Tibial nerve (tissue), 4 donors: ENCODE measurements at regions not wholly inside any gene's neighbourhood (a gene's known extent, or its start where the extent isn't known, plus 50 kb on each side); places are given as distances from the start of the nearest gene placed in this dataset.
"Not testable (repeated sequence)": the region's sequence is repeated elsewhere in the genome, so short reads cannot be mapped to it uniquely, and the experiment has no call there.

ENCODE experiments used
- DNase-seq, 2 donors: peaks; one replicate each; pipeline ENCODE4 v3.0.0-alpha.2; 2019; ENCODE audit warnings: low spot score in 2 of 2
- H3K27ac ChIP-seq, 4 donors: fragments of 200-600 bp; sonication (generic) in 3 of 4; one replicate each; pipeline ENCODE4 v1.5.1; 2017 to 2019; ENCODE audit warnings: mild to moderate bottlenecking in 1 of 4
- H3K27me3 ChIP-seq, 2 donors: fragments of 200-600 bp; sonication (generic) in 1 of 2; one replicate each; pipeline versions ENCODE4 v1.5.1 to v1.6.0; 2017 to 2019
- H3K36me3 ChIP-seq, 3 donors: fragments of 200-600 bp; sonication (generic); one replicate each; pipeline ENCODE4 v1.5.1; 2018 to 2019
- H3K4me1 ChIP-seq, 4 donors: fragments of 200-600 bp; sonication (generic) in 3 of 4; one replicate each; pipeline ENCODE4 v1.5.1; 2017 to 2019
- H3K4me3 ChIP-seq, 4 donors: fragments of 200-600 bp; sonication (generic) in 3 of 4; one replicate each; pipeline ENCODE4 v1.5.1; 2017 to 2019; ENCODE audit warnings: mild to moderate bottlenecking in 1 of 4, moderate library complexity in 1 of 4
- H3K9me3 ChIP-seq, 4 donors: fragments of 200-600 bp; sonication (generic) in 3 of 4; one replicate each; pipeline ENCODE4 v1.5.1; 2017 to 2019
- CTCF ChIP-seq, 5 experiments: fragments of 200-600 bp in 3 of 5; fragments of 450-650 bp in 2 of 5; sonication (generic) in 3 of 5; IDR thresholded peaks; one replicate each; pipeline ENCODE4 v1.5.1; 2016 to 2019; ENCODE audit warnings: antibody characterized with exemption in 5 of 5, mild to moderate bottlenecking in 3 of 5, moderate library complexity in 2 of 5
- EP300 ChIP-seq, 2 donors: sonication (generic); formaldehyde crosslinking; IDR thresholded peaks; one replicate each; pipeline ENCODE4 v1.6.1; 2017; ENCODE audit warnings: antibody characterized with exemption in 2 of 2, mild to moderate bottlenecking in 1 of 2
- POLR2A ChIP-seq, 2 donors: fragments of 450-650 bp; IDR thresholded peaks; one replicate each; pipeline ENCODE4 v1.6.1; 2017; ENCODE audit warnings: antibody characterized with exemption in 2 of 2, mild to moderate bottlenecking in 2 of 2, moderate library complexity in 2 of 2
- WGBS, 2 donors: methylation state at CpG; one replicate each; pipeline ENCODE4 v1.1.5; 2018; 5-methylcytosine and 5-hydroxymethylcytosine counted together

- DNase-seq, result no peak
- Histone ChIP-seq H3K27me3 (no peaks in the 10 kb centered on the region), H3K4me3 (no peak overlapping the region), H3K9me3 (no peaks in the 10 kb centered on the region), H3K4me1 (no peaks in the 10 kb centered on the region), H3K27ac (no peak overlapping the region), H3K36me3 (no peaks in the 10 kb centered on the region)
- TF ChIP-seq EP300 (IDR thresholded peaks at IDR 0.05) (no peak), POLR2A (IDR thresholded peaks at IDR 0.05) (no peak), CTCF (IDR thresholded peaks at IDR 0.05) (no peak)
- whole genome bisulfite sequencing, 2 donors, result 85% methylated on average over 10 of the region's 10 CpGs
Observed at GRCh38 chr12:5172886-5173285, 129.2 kb downstream of the KCNA5 start.

- WGBS, 2 donors, result 78 to 81% methylated on average over 10 of the region's 10 CpGs
Observed at GRCh38 chr12:5173511-5174011, 129.9 kb downstream of the KCNA5 start.

GRCh38 chr12:5175415-5175814, 131.7 kb downstream of the KCNA5 start:
- not testable (repeated sequence) for H3K27me3 ChIP-seq, DNase-seq, H3K27ac ChIP-seq, H3K4me1 ChIP-seq, H3K36me3 ChIP-seq, H3K9me3 ChIP-seq, H3K4me3 ChIP-seq
- 91 to 95% methylated on average over 2 of the region's 2 CpGs for WGBS, 2 donors

More at GRCh38 chr12:5173511-5174011, 129.9 kb downstream of the KCNA5 start:
- Histone ChIP-seq H3K4me3 (no peak overlapping the region), H3K9me3 (no peaks in the 10 kb centered on the region), H3K36me3 (no peaks in the 10 kb centered on the region), H3K27ac (no peak overlapping the region), H3K4me1 (no peaks in the 10 kb centered on the region), H3K27me3 (no peaks in the 10 kb centered on the region)
- TF ChIP-seq POLR2A (IDR thresholded peaks at IDR 0.05) (no peak), CTCF (IDR thresholded peaks at IDR 0.05) (no peak), EP300 (IDR thresholded peaks at IDR 0.05) (no peak)
- DNase-seq, result no peak

GRCh38 chr12:5176036-5176435, 132.4 kb downstream of the KCNA5 start:
- WGBS, 2 donors, result 77 to 96% methylated on average over 2 of the region's 2 CpGs
- DNase-seq, result no peak

GRCh38 chr12:5177096-5177495, 133.4 kb downstream of the KCNA5 start:
- Histone ChIP-seq H3K27me3 (no peaks in the 10 kb centered on the region), H3K27ac (no peak overlapping the region), H3K36me3 (no peaks in the 10 kb centered on the region), H3K4me3 (no peak overlapping the region), H3K9me3 (no peaks in the 10 kb centered on the region), H3K4me1 (no peaks in the 10 kb centered on the region)
- no peak for TF ChIP-seq EP300 (IDR thresholded peaks at IDR 0.05)
- TF ChIP-seq CTCF (IDR thresholded peaks at IDR 0.05), result no peak
- TF ChIP-seq POLR2A (IDR thresholded peaks at IDR 0.05), result no peak
- 43 to 69% methylated on average over 3 of the region's 3 CpGs for WGBS, 2 donors
- DNase-seq, result no peak

More at GRCh38 chr12:5176036-5176435, 132.4 kb downstream of the KCNA5 start:
- no peak overlapping the region for H3K27ac ChIP-seq
- H3K4me3 ChIP-seq, result no peak overlapping the region
- no peaks in the 10 kb centered on the region for H3K9me3 ChIP-seq
- H3K27me3 ChIP-seq, result no peaks in the 10 kb centered on the region
- no peak for TF ChIP-seq CTCF (IDR thresholded peaks at IDR 0.05)
- TF ChIP-seq EP300 (IDR thresholded peaks at IDR 0.05), result no peak
- no peak for TF ChIP-seq POLR2A (IDR thresholded peaks at IDR 0.05)
- no peaks in the 10 kb centered on the region for H3K4me1 ChIP-seq
- no peaks in the 10 kb centered on the region for H3K36me3 ChIP-seq

GRCh38 chr12:5177731-5178130, 134.1 kb downstream of the KCNA5 start:
- 92 to 98% methylated on average over 2 of the region's 2 CpGs for WGBS, 2 donors
- Histone ChIP-seq H3K4me3 (no peak overlapping the region), H3K36me3 (no peaks in the 10 kb centered on the region), H3K27me3 (no peaks in the 10 kb centered on the region), H3K4me1 (no peaks in the 10 kb centered on the region), H3K27ac (no peak overlapping the region), H3K9me3 (no peaks in the 10 kb centered on the region)
- TF ChIP-seq POLR2A (IDR thresholded peaks at IDR 0.05) (no peak), CTCF (IDR thresholded peaks at IDR 0.05) (no peak), EP300 (IDR thresholded peaks at IDR 0.05) (no peak)
- DNase-seq, result no peak
